ENCODE measurements at regions not wholly inside any gene's neighbourhood (a gene's known extent, or its start where the extent isn't known, plus 50 kb on each side); places are given as distances from the start of the nearest gene placed in this dataset.

GRCh38 chr10:130998046-130998435, 313.5 kb downstream of the TCERG1L start:
- ATAC-seq, result no peak
- TF ChIP-seq POLR2A (IDR thresholded peaks at IDR 0.05) (no peak), CTCF (IDR thresholded peaks at IDR 0.05) (no peak)
- Histone ChIP-seq H3K36me3 (no peaks in the 10 kb centered on the region), H3K27me3 (no peaks in the 10 kb centered on the region), H3K27ac (no peak overlapping the region), H3K4me1 (no peaks in the 10 kb centered on the region), H3K9me3 (no peaks in the 10 kb centered on the region), H3K4me3 (no peak overlapping the region)
- WGBS (ENCODE audit: insufficient coverage, low coverage, low lambda C conversion rate, missing lambda C conversion rate), result 38% methylated on average over 4 of the region's 5 CpGs
- no peak for DNase-seq
- intact Hi-C loops (cut with DNase I), result no loop called here

GRCh38 chr10:130998642-130999041, 312.9 kb downstream of the TCERG1L start:
- Histone ChIP-seq H3K9me3 (no peaks in the 10 kb centered on the region), H3K4me1 (no peaks in the 10 kb centered on the region), H3K27ac (no peak overlapping the region), H3K4me3 (no peak overlapping the region), H3K27me3 (no peaks in the 10 kb centered on the region), H3K36me3 (no peaks in the 10 kb centered on the region)
- WGBS (ENCODE audit: insufficient coverage, low coverage, low lambda C conversion rate, missing lambda C conversion rate), result no CpG with 5 or more reads among the region's 10 CpGs
- ATAC-seq (no peak), DNase-seq (no peak)
- TF ChIP-seq POLR2A (IDR thresholded peaks at IDR 0.05) (no peak), CTCF (IDR thresholded peaks at IDR 0.05) (no peak)
- intact Hi-C loops (cut with DNase I), result no loop called here

DNA sequence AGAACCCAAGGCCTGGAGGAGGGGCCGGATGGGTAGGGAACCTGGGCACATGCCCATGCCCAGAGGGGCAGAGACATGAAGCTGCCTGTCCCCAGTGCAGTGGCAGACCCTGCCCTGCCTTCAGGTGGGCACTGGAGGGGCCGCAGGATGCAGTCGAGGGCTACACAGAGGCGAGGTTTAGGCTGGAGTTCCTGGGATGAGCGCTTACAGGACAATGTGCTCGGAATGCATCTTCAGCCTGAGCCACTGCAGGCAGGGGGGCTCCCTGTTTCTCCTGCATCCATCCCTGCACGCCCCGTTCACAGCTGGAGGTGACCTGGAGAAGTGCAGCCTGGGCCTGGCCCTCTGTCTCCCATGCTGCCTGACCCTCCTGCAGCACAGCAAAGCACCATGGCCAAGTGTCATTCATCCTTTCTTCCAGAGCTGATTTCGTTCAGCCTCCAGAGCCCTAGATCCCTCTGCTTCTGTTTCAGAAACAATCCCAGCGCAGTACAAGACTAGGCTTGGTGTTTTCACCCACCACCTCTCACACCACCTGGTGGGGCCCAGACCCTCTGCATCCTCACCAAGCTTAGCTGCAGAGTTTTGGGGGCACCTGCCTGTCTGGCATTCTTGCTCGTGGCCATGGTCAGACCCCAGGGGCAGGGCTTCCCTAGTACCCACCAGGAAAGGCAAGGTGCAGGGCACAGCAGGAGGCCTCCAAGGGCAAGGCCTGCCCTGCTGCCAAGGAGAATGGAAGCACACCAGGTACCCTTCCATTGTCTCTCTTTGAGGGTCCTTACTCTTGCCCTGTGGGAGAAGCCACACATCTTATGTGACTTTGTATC, 311.9 kb downstream of the TCERG1L start:
- H3K4me1 ChIP-seq, result no peaks in the 10 kb centered on the region
- H3K27ac ChIP-seq, result no peak overlapping the region
- intact Hi-C loops (cut with DNase I), result no loop called here
- DNase-seq (peak in 1 of 3 donors; percentile 46), ATAC-seq (peak in 1 of 4 donors; percentile 19)
- no peaks in the 10 kb centered on the region for H3K27me3 ChIP-seq
- WGBS (ENCODE audit: insufficient coverage, low coverage, low lambda C conversion rate, missing lambda C conversion rate), result 57% methylated on average over 3 of the region's 11 CpGs
- no peaks in the 10 kb centered on the region for H3K9me3 ChIP-seq
- H3K36me3 ChIP-seq, result no peaks in the 10 kb centered on the region
- no peak overlapping the region for H3K4me3 ChIP-seq
- TF ChIP-seq CTCF (IDR thresholded peaks at IDR 0.05), result no peak

DNA sequence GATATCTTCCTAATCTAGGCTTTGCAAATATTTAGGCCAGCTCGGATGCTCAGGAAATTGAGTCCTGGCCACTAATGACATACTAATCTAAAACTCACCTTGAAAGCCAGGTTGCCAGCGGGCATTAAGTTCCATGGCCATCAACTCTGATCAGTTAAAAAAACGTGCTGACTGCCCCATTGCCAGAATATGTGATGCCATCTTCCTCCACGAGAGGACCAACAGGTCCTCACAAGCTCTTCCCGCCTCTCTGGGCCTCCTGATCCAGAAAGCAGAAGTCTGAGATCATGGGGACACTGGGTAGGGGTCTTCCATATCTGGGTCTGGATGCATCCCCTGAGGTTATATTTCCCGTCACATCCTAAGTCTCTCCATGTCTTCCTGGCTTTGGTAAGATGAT, 311.3 kb downstream of the TCERG1L start:
- no peak for TF ChIP-seq POLR2A (IDR thresholded peaks at IDR 0.05)
- no peak for TF ChIP-seq CTCF (IDR thresholded peaks at IDR 0.05)
- intact Hi-C loops (cut with DNase I), result no loop called here
- H3K27ac ChIP-seq, result no peak overlapping the region
- ATAC-seq (no peak), DNase-seq (no peak)
- no peaks in the 10 kb centered on the region for H3K9me3 ChIP-seq
- no peaks in the 10 kb centered on the region for H3K36me3 ChIP-seq
- WGBS (ENCODE audit: insufficient coverage, low coverage, low lambda C conversion rate, missing lambda C conversion rate), result 37% methylated on average over 3 of the region's 6 CpGs
- H3K4me1 ChIP-seq, result no peaks in the 10 kb centered on the region
- no peaks in the 10 kb centered on the region for H3K27me3 ChIP-seq
- no peak overlapping the region for H3K4me3 ChIP-seq

Data from right lobe of liver (tissue), 6 donors.